Activated T-cell treated with anti-CD3 and anti-CD28 coated beads, Interleukin-2, amount 50 U/mL, for 72 hours (primary cell): ENCODE measurements at regions not wholly inside any gene's neighbourhood (a gene's known extent, or its start where the extent isn't known, plus 50 kb on each side); places are given as distances from the start of the nearest gene placed in this dataset.

Experiments
- ATAC-seq, 2 donors: fragments of 150-1000 bp; cut with Tn5 transposase; replicated peaks in 1 of 2; 2 replicates each; pipeline ENCODE4 v1.10.0; 2021; ENCODE audit warnings: moderate library complexity in 2 of 2, mild to moderate bottlenecking in 1 of 2
- DNase-seq, 2 donors: peaks; one replicate each; pipeline ENCODE4 v3.0.0; 2021 to 2022; ENCODE audit warnings: mixed read lengths in 1 of 2
- H3K27ac Mint-ChIP-seq: one replicate; pipeline ENCODE4 v1.8.0; 2022; ENCODE audit warnings: mild to moderate bottlenecking, moderate library complexity, mixed read lengths
- H3K27me3 Mint-ChIP-seq: one replicate; pipeline ENCODE4 v1.8.0; 2022; ENCODE audit warnings: low read depth, mixed read lengths
- H3K36me3 Mint-ChIP-seq, 2 donors: one replicate each; pipeline ENCODE4 v1.8.0; 2022; ENCODE audit warnings: mixed read lengths in 2 of 2, mild to moderate bottlenecking in 1 of 2; ENCODE audit not compliant: insufficient read depth in 2 of 2
- H3K4me1 Mint-ChIP-seq: one replicate; pipeline ENCODE4 v1.8.0; 2022; ENCODE audit warnings: low read depth, mixed read lengths
- H3K4me3 Mint-ChIP-seq, 2 donors: one replicate each; pipeline ENCODE4 v1.8.0; 2022; ENCODE audit warnings: mild to moderate bottlenecking in 2 of 2, mixed read lengths in 2 of 2, moderate library complexity in 2 of 2
- H3K9me3 Mint-ChIP-seq, 2 donors: one replicate each; pipeline ENCODE4 v1.8.0; 2022; ENCODE audit warnings: mixed read lengths in 2 of 2

GRCh38 chr9:73549991-73550390, 398.3 kb downstream of the ANXA1 start:
- H3K27ac Mint-ChIP-seq: no peak overlapping the region
- ATAC-seq: no peak
- no peaks in the 10 kb centered on the region for H3K27me3 Mint-ChIP-seq
- H3K4me3 Mint-ChIP-seq: no peak overlapping the region
- no peaks in the 10 kb centered on the region for H3K4me1 Mint-ChIP-seq
- H3K36me3 Mint-ChIP-seq: no peaks in the 10 kb centered on the region
- no peaks in the 10 kb centered on the region for H3K9me3 Mint-ChIP-seq
- no peak for DNase-seq

GRCh38 chr9:73553295-73553694, 401.6 kb downstream of the ANXA1 start:
- Mint-ChIP-seq H3K36me3 (no peaks in the 10 kb centered on the region), H3K27me3 (no peaks in the 10 kb centered on the region), H3K4me1 (no peaks in the 10 kb centered on the region), H3K4me3 (no peak overlapping the region), H3K9me3 (no peaks in the 10 kb centered on the region), H3K27ac (no peak overlapping the region)
- DNase-seq (no peak), ATAC-seq (no peak)

GRCh38 chr9:73558471-73558870, 406.8 kb downstream of the ANXA1 start:
- Mint-ChIP-seq H3K27me3 (no peaks in the 10 kb centered on the region), H3K36me3 (no peaks in the 10 kb centered on the region), H3K4me1 (no peaks in the 10 kb centered on the region), H3K9me3 (peaks cover 3 to 4% of the 10 kb centered on the region in 2 donors), H3K4me3 (no peak overlapping the region), H3K27ac (no peak overlapping the region)
- ATAC-seq (no peak), DNase-seq (no peak)

- no peak for ATAC-seq
- no peak overlapping the region for H3K27ac Mint-ChIP-seq
Measured at GRCh38 chr9:73565026-73565425, 413.4 kb downstream of the ANXA1 start.

GRCh38 chr9:73565833-73566465, 414.3 kb downstream of the ANXA1 start:
- Mint-ChIP-seq H3K4me1 (no peaks in the 10 kb centered on the region), H3K9me3 (peaks cover 0 to 6% of the 10 kb centered on the region in 2 donors), H3K4me3 (no peak overlapping the region), H3K27ac (no peak overlapping the region), H3K36me3 (no peaks in the 10 kb centered on the region), H3K27me3 (no peaks in the 10 kb centered on the region)
- ATAC-seq (no peak), DNase-seq (no peak)

More at GRCh38 chr9:73565026-73565425, 413.4 kb downstream of the ANXA1 start:
- no peaks in the 10 kb centered on the region for H3K36me3 Mint-ChIP-seq
- no peaks in the 10 kb centered on the region for H3K27me3 Mint-ChIP-seq
- no peaks in the 10 kb centered on the region for H3K4me1 Mint-ChIP-seq
- DNase-seq: no peak
- H3K9me3 Mint-ChIP-seq: peaks cover 0 to 6% of the 10 kb centered on the region in 2 donors
- H3K4me3 Mint-ChIP-seq: no peak overlapping the region

- no peak for ATAC-seq
- Mint-ChIP-seq H3K4me1 (no peaks in the 10 kb centered on the region), H3K36me3 (no peaks in the 10 kb centered on the region)
Measured at GRCh38 chr9:73566627-73567026, 415.0 kb downstream of the ANXA1 start.

GRCh38 chr9:73573235-73573634, 421.6 kb downstream of the ANXA1 start:
- no peak overlapping the region for H3K4me3 Mint-ChIP-seq
- no peaks in the 10 kb centered on the region for H3K9me3 Mint-ChIP-seq
- no peak overlapping the region for H3K27ac Mint-ChIP-seq
- H3K27me3 Mint-ChIP-seq: no peaks in the 10 kb centered on the region
- ATAC-seq (no peak), DNase-seq (no peak)
- no peaks in the 10 kb centered on the region for H3K4me1 Mint-ChIP-seq
- H3K36me3 Mint-ChIP-seq: no peaks in the 10 kb centered on the region

More at GRCh38 chr9:73566627-73567026, 415.0 kb downstream of the ANXA1 start:
- no peak overlapping the region for H3K4me3 Mint-ChIP-seq
- no peaks in the 10 kb centered on the region for H3K27me3 Mint-ChIP-seq
- H3K27ac Mint-ChIP-seq: no peak overlapping the region
- H3K9me3 Mint-ChIP-seq: peaks cover 0 to 6% of the 10 kb centered on the region in 2 donors
- DNase-seq: no peak

DNA sequence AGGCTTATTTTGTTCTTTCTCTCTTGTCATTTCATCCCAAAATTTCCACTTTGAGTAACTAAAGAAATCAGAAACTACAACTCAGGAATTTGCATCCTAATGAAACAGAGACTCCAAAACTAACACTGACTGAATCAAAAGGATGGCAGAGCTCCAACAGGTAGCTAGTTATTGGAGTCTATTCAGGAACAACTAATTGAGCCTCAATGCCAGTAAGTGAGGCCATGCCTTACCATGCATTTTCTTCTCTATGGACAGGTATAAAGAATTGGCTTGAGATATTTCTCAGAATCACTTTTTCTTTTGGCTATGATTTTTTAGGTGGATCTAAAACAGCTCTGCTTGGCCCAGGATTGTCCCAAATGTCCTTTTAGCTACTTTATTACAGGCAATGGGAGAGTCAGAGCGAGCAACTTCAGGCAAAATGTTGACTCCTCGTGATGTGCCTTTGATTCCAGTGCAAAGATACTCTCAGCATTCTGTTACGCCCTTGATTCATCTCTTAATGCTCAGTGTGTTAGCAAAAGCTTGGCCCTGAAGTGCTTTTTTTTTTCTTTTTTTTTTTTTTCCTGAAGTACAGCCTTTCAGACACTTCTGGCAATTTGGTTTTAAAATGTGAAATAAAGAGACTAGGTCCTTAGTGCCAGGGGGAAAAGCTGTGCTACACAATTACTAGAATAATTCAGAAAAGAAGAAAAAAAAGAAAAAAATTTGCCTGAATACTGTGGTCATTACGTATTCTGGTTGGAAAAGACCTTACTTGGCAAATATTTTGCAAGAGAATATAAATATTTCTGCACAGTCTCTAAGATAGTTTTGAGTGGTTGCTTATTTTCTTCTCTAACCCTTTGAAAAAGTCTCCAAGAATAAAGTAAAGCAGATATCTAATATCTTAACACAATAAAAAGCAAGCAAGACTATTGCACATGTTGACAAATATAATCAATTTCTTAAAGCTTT, 423.7 kb downstream of the ANXA1 start:
- no peaks in the 10 kb centered on the region for H3K4me1 Mint-ChIP-seq
- no peaks in the 10 kb centered on the region for H3K9me3 Mint-ChIP-seq
- ATAC-seq (no peak), DNase-seq (no peak)
- H3K4me3 Mint-ChIP-seq: no peak overlapping the region
- H3K36me3 Mint-ChIP-seq: no peaks in the 10 kb centered on the region
- H3K27me3 Mint-ChIP-seq: no peaks in the 10 kb centered on the region
- H3K27ac Mint-ChIP-seq: no peak overlapping the region

DNA sequence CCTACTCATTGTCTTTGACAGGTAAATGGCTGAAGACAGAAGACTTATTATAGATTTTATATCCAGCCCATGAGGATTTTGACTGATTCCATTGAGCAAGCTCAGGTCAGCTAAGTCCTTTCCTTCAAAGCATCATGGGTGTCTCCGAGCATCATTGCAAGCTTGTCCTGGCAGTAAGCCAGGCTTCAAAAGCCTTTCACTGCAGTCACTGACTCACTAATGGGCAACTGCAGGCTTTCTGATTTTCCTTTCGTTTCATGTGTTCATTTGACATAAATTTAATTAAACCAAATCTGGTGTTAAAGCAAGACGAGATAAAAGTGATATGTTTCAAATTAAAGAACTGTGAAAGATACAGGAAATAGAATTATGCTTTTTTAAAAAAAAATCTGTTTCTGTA, 426.2 kb downstream of the ANXA1 start:
- Mint-ChIP-seq H3K27me3 (no peaks in the 10 kb centered on the region), H3K27ac (no peak overlapping the region), H3K4me3 (no peak overlapping the region), H3K9me3 (no peaks in the 10 kb centered on the region), H3K4me1 (no peaks in the 10 kb centered on the region), H3K36me3 (no peaks in the 10 kb centered on the region)
- ATAC-seq: no peak
- DNase-seq: no peak

DNA sequence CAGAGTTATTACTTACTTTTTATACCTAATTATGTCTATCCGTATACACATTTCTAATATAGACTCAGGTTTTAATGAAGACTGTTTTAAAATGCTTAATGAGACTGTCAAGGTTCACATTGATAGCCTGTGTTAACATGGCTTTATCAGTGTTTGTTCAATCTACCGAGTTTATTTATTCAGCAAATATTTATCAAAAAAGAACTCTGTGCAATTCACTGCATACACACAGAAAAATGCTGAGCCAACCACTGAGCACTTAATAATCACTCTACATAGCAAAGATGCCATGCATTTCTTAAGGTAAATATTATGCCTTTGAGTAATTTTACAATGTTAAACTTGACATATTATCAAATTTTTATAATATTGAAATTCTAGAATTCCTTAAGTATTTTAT, 428.2 kb downstream of the ANXA1 start:
- Mint-ChIP-seq H3K27ac (no peak overlapping the region), H3K4me1 (no peaks in the 10 kb centered on the region), H3K4me3 (no peak overlapping the region), H3K9me3 (no peaks in the 10 kb centered on the region), H3K36me3 (no peaks in the 10 kb centered on the region), H3K27me3 (no peaks in the 10 kb centered on the region)
- no peak for ATAC-seq
- no peak for DNase-seq

- H3K4me3 Mint-ChIP-seq: no peak overlapping the region
- no peak overlapping the region for H3K27ac Mint-ChIP-seq
- H3K27me3 Mint-ChIP-seq: no peaks in the 10 kb centered on the region
- ATAC-seq: no peak
- H3K36me3 Mint-ChIP-seq: no peaks in the 10 kb centered on the region
- H3K9me3 Mint-ChIP-seq: peaks cover 0 to 3% of the 10 kb centered on the region in 2 donors
- no peaks in the 10 kb centered on the region for H3K4me1 Mint-ChIP-seq
- DNase-seq: no peak
Measured at GRCh38 chr9:73583576-73583975, 431.9 kb downstream of the ANXA1 start.

DNA sequence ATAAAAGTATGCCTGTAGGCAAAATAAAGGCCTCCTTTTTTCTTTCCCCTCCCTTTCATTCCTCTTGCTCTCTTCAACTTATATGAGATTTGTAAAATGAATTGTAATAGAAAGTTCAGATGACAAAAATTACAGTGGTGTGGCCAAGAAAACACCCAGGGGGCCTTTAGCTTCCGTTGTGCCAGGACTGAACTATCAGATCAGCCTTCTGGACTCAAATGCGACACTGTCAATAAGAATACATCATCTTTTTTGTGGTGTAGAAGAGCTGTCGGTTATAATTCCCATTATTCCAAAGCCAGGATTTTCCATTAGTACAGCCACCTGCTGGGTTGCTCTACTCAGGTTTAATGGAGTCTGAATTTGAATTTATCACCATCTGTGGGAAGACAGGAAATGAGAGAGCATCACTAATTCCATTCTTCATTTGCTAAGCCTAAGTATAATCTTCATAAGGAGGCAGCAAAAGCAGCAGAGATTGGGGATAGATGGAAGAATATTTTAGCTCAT, 443.4 kb downstream of the ANXA1 start:
- ATAC-seq (no peak), DNase-seq (no peak)
- H3K4me3 Mint-ChIP-seq: no peak overlapping the region
- no peak overlapping the region for H3K27ac Mint-ChIP-seq
- peaks cover 3 to 7% of the 10 kb centered on the region in 2 donors for H3K9me3 Mint-ChIP-seq
- no peaks in the 10 kb centered on the region for H3K4me1 Mint-ChIP-seq
- H3K36me3 Mint-ChIP-seq: no peaks in the 10 kb centered on the region
- no peaks in the 10 kb centered on the region for H3K27me3 Mint-ChIP-seq

DNA sequence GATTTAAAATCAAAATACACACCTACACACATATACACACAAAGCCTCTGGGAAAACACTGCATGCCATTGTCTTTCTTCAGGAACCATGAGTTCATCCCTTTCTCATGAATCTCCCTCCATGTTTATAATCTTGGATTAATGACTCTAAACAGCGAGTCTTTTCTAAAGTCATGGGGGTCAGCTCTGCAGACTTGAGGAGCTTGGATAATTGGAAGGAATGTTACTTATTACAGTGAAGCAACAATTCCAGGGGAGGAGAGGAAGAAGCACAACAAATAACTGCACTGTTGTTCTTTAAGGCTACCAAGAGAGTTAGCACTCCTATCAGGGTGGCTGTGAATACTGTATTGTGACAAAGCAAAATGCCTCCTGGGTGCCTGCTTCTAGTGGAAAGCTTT, 444.7 kb downstream of the ANXA1 start:
- H3K27me3 Mint-ChIP-seq: no peaks in the 10 kb centered on the region
- H3K4me3 Mint-ChIP-seq: no peak overlapping the region
- no peaks in the 10 kb centered on the region for H3K4me1 Mint-ChIP-seq
- peaks cover 3 to 7% of the 10 kb centered on the region in 2 donors for H3K9me3 Mint-ChIP-seq
- no peak for ATAC-seq
- DNase-seq: no peak
- no peaks in the 10 kb centered on the region for H3K36me3 Mint-ChIP-seq
- H3K27ac Mint-ChIP-seq: no peak overlapping the region
